ENCODE measurements at regions not wholly inside any gene's neighbourhood (a gene's known extent, or its start where the extent isn't known, plus 50 kb on each side); places are given as distances from the start of the nearest gene placed in this dataset.

GRCh38 chr7:91636129-91636724 lies 244.3 kb downstream of the MTERF1 start:
- no peaks in the 10 kb centered on the region for H3F3A ChIP-seq (ENCODE audit: control insufficient read depth, insufficient read depth)
- H3K4me1 ChIP-seq (ENCODE audit: control insufficient read depth, low read length): no peaks in the 10 kb centered on the region
- no peaks in the 10 kb centered on the region for H3K9me3 ChIP-seq (ENCODE audit: control insufficient read depth, insufficient read depth, low read length)
- H3K27me3 ChIP-seq (ENCODE audit: control insufficient read depth, low read length): no peaks in the 10 kb centered on the region
- H4K20me1 ChIP-seq (ENCODE audit: control insufficient read depth, insufficient read depth, low read depth, low read length): no peaks in the 10 kb centered on the region
- no peak overlapping the region for H3K27ac ChIP-seq (ENCODE audit: low read depth, low read length)
- H3K4me3 ChIP-seq (ENCODE audit: low read length): no peak overlapping the region
- no peaks in the 10 kb centered on the region for H3K36me3 ChIP-seq (ENCODE audit: control insufficient read depth, low read length)
- H3K79me2 ChIP-seq (ENCODE audit: control insufficient read depth, low read length): no peaks in the 10 kb centered on the region
- no peaks in the 10 kb centered on the region for H3K9me2 ChIP-seq (replicated peaks; ENCODE audit: control insufficient read depth, low read length)
- no peak for TF ChIP-seq EZH2phosphoT487 (IDR thresholded peaks at IDR 0.05; ENCODE audit: borderline replicate concordance, low read length)
- peak; percentile 89 for TF ChIP-seq CTCF (IDR thresholded peaks at IDR 0.05; ENCODE audit: low read depth, low read length, poor library complexity, severe bottlenecking)
- H3K4me2 ChIP-seq (ENCODE audit: low read length): no peak overlapping the region

DNA sequence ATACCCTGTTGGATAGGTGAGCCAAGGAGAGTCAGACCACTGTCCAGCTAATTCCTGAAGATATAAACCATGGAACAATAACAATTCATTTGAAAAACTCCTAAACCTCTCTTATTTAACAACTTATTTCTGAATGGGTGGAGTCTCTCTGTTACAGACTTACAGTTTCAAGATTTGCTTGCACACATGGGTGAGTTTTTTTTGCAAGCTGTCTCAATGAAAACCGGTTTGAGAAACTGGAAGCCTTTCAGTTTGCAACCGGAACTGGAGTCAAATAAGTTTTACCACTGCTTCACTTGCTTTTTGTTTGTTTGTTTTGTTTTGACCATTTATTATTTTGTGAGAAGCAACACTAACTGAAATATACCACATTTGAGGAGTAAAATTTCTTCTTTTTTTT lies 243.8 kb downstream of the MTERF1 start:
- no peaks in the 10 kb centered on the region for H4K20me1 ChIP-seq (ENCODE audit: control insufficient read depth, insufficient read depth, low read depth, low read length)
- H3K4me2 ChIP-seq (ENCODE audit: low read length): no peak overlapping the region
- no peak overlapping the region for H3K4me3 ChIP-seq (ENCODE audit: low read length)
- H3K79me2 ChIP-seq (ENCODE audit: control insufficient read depth, low read length): no peaks in the 10 kb centered on the region
- no peaks in the 10 kb centered on the region for H3K27me3 ChIP-seq (ENCODE audit: control insufficient read depth, low read length)
- no peak for TF ChIP-seq CTCF (IDR thresholded peaks at IDR 0.05; ENCODE audit: low read depth, low read length, poor library complexity, severe bottlenecking)
- no peak for TF ChIP-seq EZH2phosphoT487 (IDR thresholded peaks at IDR 0.05; ENCODE audit: borderline replicate concordance, low read length)
- H3K9me2 ChIP-seq (replicated peaks; ENCODE audit: control insufficient read depth, low read length): no peaks in the 10 kb centered on the region
- no peaks in the 10 kb centered on the region for H3K4me1 ChIP-seq (ENCODE audit: control insufficient read depth, low read length)
- no peaks in the 10 kb centered on the region for H3F3A ChIP-seq (ENCODE audit: control insufficient read depth, insufficient read depth)
- H3K36me3 ChIP-seq (ENCODE audit: control insufficient read depth, low read length): no peaks in the 10 kb centered on the region
- no peak overlapping the region for H3K27ac ChIP-seq (ENCODE audit: low read depth, low read length)
- no peaks in the 10 kb centered on the region for H3K9me3 ChIP-seq (ENCODE audit: control insufficient read depth, insufficient read depth, low read length)

DNA sequence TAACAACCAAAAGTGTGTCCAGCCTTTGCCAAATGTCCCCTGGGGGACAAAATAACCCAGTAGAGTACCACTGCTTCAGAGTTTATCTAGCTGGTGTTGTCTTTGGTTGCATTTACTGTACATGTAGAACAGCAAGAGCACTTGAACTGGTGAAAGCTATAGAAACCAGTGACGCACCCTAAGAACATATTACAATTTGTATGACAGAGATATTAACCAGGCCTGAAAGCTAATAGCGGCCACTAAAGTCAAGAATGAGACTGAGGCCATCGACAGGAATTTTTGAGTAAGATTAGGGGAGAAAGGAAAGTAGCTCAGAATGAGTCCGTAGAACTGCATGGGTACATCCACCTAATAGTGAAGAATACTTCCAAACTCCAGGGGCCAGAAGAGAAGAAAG lies 236.2 kb downstream of the MTERF1 start:
- Histone ChIP-seq H3K9me2 (replicated peaks; ENCODE audit: control insufficient read depth, low read length) (no peaks in the 10 kb centered on the region), H3K27me3 (ENCODE audit: control insufficient read depth, low read length) (no peaks in the 10 kb centered on the region), H4K20me1 (ENCODE audit: control insufficient read depth, insufficient read depth, low read depth, low read length) (no peaks in the 10 kb centered on the region), H3K4me3 (ENCODE audit: low read length) (no peak overlapping the region), H3K27ac (ENCODE audit: low read depth, low read length) (no peak overlapping the region), H3F3A (ENCODE audit: control insufficient read depth, insufficient read depth) (no peaks in the 10 kb centered on the region), H3K9me3 (ENCODE audit: control insufficient read depth, insufficient read depth, low read length) (no peaks in the 10 kb centered on the region), H3K4me2 (ENCODE audit: low read length) (no peak overlapping the region), H3K4me1 (ENCODE audit: control insufficient read depth, low read length) (no peaks in the 10 kb centered on the region), H3K79me2 (ENCODE audit: control insufficient read depth, low read length) (no peaks in the 10 kb centered on the region), H3K36me3 (ENCODE audit: control insufficient read depth, low read length) (no peaks in the 10 kb centered on the region)
- TF ChIP-seq CTCF (IDR thresholded peaks at IDR 0.05; ENCODE audit: low read depth, low read length, poor library complexity, severe bottlenecking): no peak
- no peak for TF ChIP-seq EZH2phosphoT487 (IDR thresholded peaks at IDR 0.05; ENCODE audit: borderline replicate concordance, low read length)

Measured in DOHH2 (cell line).